ENCODE measurements at regions not wholly inside any gene's neighbourhood (a gene's known extent, or its start where the extent isn't known, plus 50 kb on each side); places are given as distances from the start of the nearest gene placed in this dataset.
"Not testable (repeated sequence)": the region's sequence is repeated elsewhere in the genome, so short reads cannot be mapped to it uniquely, and the experiment has no call there.

DNA sequence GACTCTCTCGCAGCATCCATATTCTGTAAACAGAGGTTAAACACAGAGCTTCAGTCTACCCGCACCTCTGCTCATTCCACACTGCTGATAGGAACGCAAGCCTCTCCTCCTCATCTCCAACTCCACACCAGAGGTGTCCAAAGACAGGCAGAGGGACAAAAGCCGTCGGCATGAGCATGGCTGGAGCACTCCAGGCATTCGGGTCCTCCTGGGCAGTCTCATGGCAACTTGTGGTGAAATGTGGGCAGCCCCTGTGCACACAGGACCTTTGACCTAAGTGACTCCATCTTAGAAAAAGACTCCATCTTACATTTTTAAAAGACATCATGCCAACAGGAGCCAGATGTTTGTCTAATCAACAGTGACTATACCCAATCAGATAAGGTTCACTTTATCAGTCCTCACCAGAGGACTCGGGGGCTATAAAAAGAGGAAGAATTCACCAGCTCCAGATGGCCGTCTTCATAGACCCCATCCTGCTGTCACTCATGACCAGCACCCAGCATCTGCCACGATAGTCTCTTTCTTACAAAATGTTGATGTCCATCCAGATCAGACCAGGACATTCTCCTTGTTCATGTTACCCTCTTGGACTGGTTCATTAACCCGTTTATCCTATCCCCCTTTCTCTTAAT is 304.4 kb downstream of the ANAPC1 start:
- not testable (repeated sequence) for DNase-seq (ENCODE audit: low spot score)

- not testable (repeated sequence) for DNase-seq (ENCODE audit: low spot score)
Measured at GRCh38 chr2:111580616-111581015, 303.4 kb downstream of the ANAPC1 start.

- not testable (repeated sequence) for DNase-seq (ENCODE audit: low spot score)
Measured at GRCh38 chr2:111582090-111582489, 301.9 kb downstream of the ANAPC1 start.

- not testable (repeated sequence) for DNase-seq (ENCODE audit: low spot score)
Measured at GRCh38 chr2:111583480-111583879, 300.5 kb downstream of the ANAPC1 start.

DNA sequence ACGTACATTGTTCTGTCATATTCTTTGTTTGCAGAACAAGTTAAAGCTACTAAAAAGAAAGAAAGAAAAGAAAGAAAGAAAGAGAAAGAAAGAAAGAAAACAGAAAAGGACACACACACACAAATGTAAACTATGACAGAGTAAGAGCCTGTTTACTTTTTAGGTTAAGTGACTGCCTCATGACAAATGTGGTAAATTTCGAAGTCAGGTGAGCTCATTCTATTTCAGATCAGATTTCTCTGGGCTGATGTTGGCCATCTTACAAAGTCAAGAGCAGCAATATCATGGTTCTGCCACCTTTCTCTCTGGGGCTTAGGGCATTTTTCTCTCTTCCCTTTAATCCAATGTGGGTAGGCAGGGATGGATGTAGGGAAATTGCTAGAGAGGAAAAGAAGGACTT is 299.5 kb downstream of the ANAPC1 start:
- not testable (repeated sequence) for DNase-seq (ENCODE audit: low spot score)

GRCh38 chr2:111584950-111585349 is 299.0 kb downstream of the ANAPC1 start:
- not testable (repeated sequence) for DNase-seq (ENCODE audit: low spot score)

DNA sequence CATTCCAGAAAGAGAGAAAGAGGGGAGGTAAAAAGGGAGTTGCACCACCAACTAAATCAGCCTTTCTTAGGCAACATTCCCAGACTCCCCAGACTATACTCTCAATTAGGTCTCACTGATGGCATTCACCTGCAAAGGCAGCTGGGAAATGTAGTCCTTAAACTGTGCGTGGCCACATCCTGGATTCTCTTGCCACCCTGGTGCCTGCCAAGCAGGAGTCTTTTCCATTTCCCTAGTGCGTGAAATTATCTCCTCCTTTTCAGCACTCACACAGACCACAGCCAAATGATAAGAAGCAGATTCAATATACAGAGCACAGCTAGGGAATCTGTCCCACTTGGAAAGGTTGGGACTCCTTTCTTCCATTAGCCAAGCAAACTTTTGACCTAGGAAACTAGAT is 298.0 kb downstream of the ANAPC1 start:
- not testable (repeated sequence) for DNase-seq (ENCODE audit: low spot score)

DNA sequence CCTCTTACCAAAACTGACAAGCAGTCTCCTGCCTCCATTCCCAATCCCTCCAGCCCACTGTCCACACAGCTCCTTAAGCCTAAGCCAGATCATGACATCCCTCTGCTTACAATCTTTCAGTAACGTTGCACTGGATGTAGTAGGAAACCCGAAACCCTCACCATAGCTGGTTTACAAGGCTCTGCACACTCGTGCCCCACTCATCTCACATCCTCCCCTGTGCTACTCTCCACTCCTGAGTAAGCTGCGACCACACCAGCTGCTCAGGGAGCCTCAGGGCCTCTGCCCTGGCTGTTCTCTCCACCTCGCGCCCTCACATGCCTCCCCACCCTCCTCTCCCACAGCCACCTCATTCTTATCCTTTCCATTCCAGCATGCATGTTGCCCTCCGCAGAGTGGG is 288.9 kb downstream of the ANAPC1 start:
- not testable (repeated sequence) for DNase-seq (ENCODE audit: low spot score)

- DNase-seq (ENCODE audit: low spot score): not testable (repeated sequence)
Measured at GRCh38 chr2:111596808-111597705, 286.9 kb downstream of the ANAPC1 start.

GRCh38 chr2:111598944-111599343 is 285.0 kb downstream of the ANAPC1 start:
- DNase-seq (ENCODE audit: low spot score): not testable (repeated sequence)

DNA sequence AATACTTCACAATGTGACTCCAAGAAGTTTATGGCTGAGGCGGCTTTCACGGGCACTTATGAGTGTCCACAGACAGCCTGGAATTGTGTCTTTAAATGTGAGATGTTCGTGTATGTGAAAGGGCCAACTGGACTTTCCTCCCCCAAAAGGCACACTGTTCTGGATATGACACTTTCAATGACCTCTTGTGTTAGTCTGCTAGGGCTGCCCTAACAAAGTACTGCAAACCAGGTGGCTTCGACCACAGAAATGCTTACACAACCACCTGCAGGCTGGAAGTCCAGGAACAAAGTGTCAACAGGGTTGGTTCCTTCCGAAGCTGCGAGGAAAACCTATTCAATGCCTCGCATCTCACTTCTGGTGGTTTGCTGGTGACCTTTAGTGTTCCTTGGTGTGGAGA is 281.7 kb downstream of the ANAPC1 start:
- not testable (repeated sequence) for DNase-seq (ENCODE audit: low spot score)

DNA sequence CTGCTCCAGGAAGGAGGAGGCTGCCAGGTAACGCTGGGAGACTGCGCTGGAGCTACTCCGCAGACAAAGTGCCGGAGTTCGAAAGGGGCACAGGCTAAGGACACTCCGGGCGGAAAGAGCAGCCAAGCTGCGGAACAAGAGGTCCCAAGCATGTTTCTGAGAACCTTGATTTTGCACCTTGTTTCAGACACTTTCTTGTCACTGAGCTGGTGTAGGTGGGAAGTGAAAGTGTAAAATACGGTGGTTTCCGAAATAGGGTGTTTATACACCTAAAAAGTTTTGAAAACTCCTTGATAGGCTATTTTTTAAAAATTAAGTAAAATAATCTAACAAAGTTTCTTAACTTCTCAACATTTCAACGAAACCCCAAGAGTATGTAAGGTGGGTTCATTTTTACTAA is 278.2 kb downstream of the ANAPC1 start:
- DNase-seq (ENCODE audit: low spot score): not testable (repeated sequence)

GRCh38 chr2:111606632-111607031 is 277.4 kb downstream of the ANAPC1 start:
- DNase-seq (ENCODE audit: low spot score): not testable (repeated sequence)

- not testable (repeated sequence) for DNase-seq (ENCODE audit: low spot score)
Measured at GRCh38 chr2:111609146-111609844, 274.7 kb downstream of the ANAPC1 start.

DNA sequence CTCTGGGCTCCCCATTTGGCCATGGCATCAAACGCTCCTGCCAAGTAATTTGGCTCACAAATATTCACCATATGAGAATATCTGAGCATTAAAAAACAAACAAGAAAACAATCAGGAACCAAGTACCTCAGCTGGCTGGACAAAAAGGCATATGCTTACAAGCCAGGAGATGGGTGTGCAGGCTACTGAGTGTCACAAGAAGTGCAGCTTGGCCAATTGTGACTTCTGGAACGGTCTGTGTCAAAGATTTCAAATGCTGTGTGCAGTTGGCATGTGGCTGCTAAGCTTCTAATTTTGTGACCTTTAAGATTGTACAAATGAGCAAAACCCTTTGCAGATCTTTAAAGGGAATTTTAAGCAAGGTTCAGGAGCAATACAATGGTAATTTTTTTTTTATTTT is 274.0 kb downstream of the ANAPC1 start:
- not testable (repeated sequence) for DNase-seq (ENCODE audit: low spot score)

- no peak for DNase-seq (ENCODE audit: low spot score)
Measured at GRCh38 chr2:111616651-111617218, 267.3 kb downstream of the ANAPC1 start.

DNA sequence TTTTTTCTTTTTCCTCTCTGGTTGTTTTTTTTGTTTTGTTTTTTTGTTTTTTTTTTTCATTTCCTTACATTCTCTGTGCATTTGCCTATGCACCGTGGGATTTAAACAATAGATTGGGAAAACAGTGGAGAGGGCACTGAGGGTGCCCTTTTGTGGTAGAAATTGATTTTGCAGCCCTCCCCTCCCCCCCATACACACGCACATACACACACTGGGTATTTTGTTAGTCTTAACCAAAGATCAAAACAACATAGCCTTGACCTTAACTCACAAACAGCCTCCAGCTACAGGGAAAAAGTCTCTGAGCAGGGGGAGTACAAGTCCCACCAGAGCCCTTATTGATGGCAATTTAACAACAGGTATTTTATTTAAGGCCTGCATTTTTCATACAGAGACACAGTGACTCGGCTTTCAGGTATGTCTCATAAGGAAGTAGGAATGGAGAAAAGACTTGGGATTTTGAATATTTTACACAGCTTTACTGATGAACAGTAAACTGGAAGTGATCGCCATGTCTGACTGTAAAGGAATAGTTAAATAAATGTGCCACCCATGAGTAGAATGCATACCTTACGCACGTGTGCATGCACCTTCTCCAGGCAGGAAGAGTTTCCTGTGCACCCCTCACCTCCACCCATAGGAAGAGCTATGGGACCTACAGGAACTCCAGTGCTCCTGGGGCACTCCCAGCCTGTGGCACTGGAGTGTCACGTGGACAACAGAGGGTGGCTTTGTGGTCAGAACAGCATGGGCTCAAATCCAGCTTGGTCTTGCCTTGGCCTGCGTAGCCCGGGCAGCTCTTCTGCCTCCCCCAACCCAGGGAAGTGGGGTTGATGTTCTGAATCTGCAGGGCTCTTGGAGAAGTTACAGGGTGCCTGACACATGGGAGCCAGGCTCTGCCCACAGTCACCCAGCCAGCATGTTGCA is 266.4 kb downstream of the ANAPC1 start:
- no peak for DNase-seq (ENCODE audit: low spot score)

- no peak for DNase-seq (ENCODE audit: low spot score)
Measured at GRCh38 chr2:111618226-111618977, 265.6 kb downstream of the ANAPC1 start.

GRCh38 chr2:111618978-111619902 is 264.8 kb downstream of the ANAPC1 start:
- DNase-seq (ENCODE audit: low spot score): no peak
